Esophagus (tissue), 2 donors: ENCODE measurements at regions not wholly inside any gene's neighbourhood (a gene's known extent, or its start where the extent isn't known, plus 50 kb on each side); places are given as distances from the start of the nearest gene placed in this dataset.

Experiments used
- H3K27ac ChIP-seq, 2 donors: one replicate each; pipeline ENCODE4 v1.5.1; 2013; ENCODE audit warnings: low read depth in 2 of 2, mild to moderate bottlenecking in 2 of 2, inconsistent platforms in 1 of 2, low read length in 1 of 2, moderate library complexity in 1 of 2
- H3K27me3 ChIP-seq, 2 donors: one replicate each; pipeline ENCODE4 v1.6.1; 2013; ENCODE audit warnings: low read length in 2 of 2, control low read depth in 1 of 2, mild to moderate bottlenecking in 1 of 2; ENCODE audit not compliant: insufficient read depth in 2 of 2, control insufficient read depth in 1 of 2
- H3K36me3 ChIP-seq, 2 donors: one replicate each; pipeline ENCODE4 v1.6.1; 2013; ENCODE audit warnings: low read length in 1 of 2; ENCODE audit not compliant: control insufficient read depth in 2 of 2, insufficient read depth in 2 of 2
- H3K4me1 ChIP-seq, 2 donors: one replicate each; pipeline ENCODE4 v1.6.1; 2013; ENCODE audit warnings: low read length in 1 of 2; ENCODE audit not compliant: control insufficient read depth in 2 of 2, insufficient read depth in 2 of 2
- H3K4me3 ChIP-seq, 2 donors: one replicate each; pipeline ENCODE4 v1.5.1; 2013; ENCODE audit warnings: low read length in 2 of 2, mild to moderate bottlenecking in 2 of 2, low read depth in 1 of 2, moderate library complexity in 1 of 2
- H3K9me3 ChIP-seq, 2 donors: one replicate each; pipeline ENCODE4 v1.6.1; 2013; ENCODE audit warnings: mild to moderate bottlenecking in 2 of 2, low read depth in 1 of 2, low read length in 1 of 2, moderate library complexity in 1 of 2; ENCODE audit not compliant: control insufficient read depth in 2 of 2, insufficient read depth in 1 of 2
- WGBS, 2 donors: extraction: QIAGEN DNeasy Blood & Tissue Kit; methylation state at CpG; one replicate each; pipeline ENCODE4 v1.1.7; 2013; 5-methylcytosine and 5-hydroxymethylcytosine counted together
- donor health status: healthy with polysubstance abuse.
- donor health status: Bipolar disorder and iron deficiency.

DNA sequence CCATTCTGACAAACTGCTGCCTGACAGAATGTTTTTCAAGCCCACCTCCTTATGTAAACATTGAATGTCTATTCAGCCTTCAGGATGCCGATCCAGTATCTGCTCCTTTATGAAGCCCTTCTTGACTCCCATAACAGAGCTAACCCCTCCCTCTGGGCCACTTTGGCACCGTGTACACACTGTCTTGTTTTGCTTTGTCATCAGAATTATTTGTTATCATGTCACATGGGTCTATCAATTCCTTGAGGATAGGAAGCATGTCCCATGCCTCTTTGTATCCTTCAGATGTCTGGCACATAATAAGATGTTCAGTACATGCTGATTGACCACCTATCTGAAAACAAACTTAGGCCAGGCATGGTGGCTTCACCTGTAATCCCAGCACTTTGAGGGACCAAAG lies 92.3 kb downstream of the PRLHR start:
- WGBS, 2 donors, result 37 to 41% methylated on average over 2 of the region's 2 CpGs
- H3K9me3 ChIP-seq, result no peaks in the 10 kb centered on the region
- no peaks in the 10 kb centered on the region for H3K36me3 ChIP-seq
- peaks cover 0 to 3% of the 10 kb centered on the region in 2 donors for H3K4me1 ChIP-seq
- H3K27me3 ChIP-seq, result no peaks in the 10 kb centered on the region
- no peak overlapping the region for H3K27ac ChIP-seq
- no peak overlapping the region for H3K4me3 ChIP-seq

DNA sequence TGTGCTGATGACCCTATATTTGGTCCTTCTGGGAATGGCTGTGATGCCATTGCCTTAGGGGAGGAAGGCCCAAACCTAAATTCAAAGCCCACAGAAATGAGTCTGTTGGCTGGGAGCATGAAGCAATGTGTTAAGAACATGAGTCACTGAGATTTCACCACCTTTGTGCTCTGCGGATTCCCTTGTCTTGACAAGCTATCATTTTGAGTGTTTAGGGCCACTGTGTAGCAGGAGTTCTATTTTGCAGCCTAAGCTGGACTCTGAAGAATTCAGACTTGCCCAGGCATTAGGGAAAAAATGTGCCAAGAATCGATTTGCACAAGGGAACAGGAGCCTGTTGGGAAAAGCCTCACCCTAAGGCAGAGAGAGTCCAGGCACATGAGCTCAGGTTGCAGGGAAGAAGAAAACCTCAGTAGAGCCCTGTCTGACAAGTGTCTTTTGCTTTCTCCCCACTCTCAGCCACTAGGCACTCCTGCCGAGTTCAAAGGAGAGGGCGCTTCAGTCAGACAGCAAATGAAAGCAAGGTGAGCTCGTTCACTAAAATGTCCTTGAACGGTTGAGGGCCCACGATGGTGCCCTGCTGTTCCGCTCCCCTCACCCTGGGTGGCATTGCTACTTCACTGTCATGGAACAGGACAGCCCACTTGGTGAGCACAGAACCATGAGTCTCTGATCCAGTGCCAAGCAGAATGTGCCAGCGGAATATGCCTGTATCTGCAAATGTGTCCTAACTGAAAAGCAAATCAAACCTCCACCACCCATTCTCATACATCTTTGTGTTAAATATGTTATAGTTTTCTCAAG lies 93.6 kb downstream of the PRLHR start:
- H3K27me3 ChIP-seq, result no peaks in the 10 kb centered on the region
- H3K27ac ChIP-seq, result peak overlapping the region; percentile 78 to 88
- peaks cover 0 to 3% of the 10 kb centered on the region in 2 donors for H3K4me1 ChIP-seq
- WGBS, 2 donors, result 41 to 56% methylated on average over 9 of the region's 9 CpGs
- no peaks in the 10 kb centered on the region for H3K36me3 ChIP-seq
- H3K9me3 ChIP-seq, result no peaks in the 10 kb centered on the region
- no peak overlapping the region for H3K4me3 ChIP-seq

GRCh38 chr10:118501171-118501570 lies 94.3 kb downstream of the PRLHR start:
- no peaks in the 10 kb centered on the region for H3K36me3 ChIP-seq
- peak overlapping the region; percentile 62 to 68 for H3K27ac ChIP-seq
- H3K27me3 ChIP-seq, result no peaks in the 10 kb centered on the region
- peaks cover 0 to 3% of the 10 kb centered on the region in 2 donors for H3K4me1 ChIP-seq
- no peaks in the 10 kb centered on the region for H3K9me3 ChIP-seq
- H3K4me3 ChIP-seq, result no peak overlapping the region
- WGBS, 2 donors, result 62 to 68% methylated on average over 6 of the region's 6 CpGs

GRCh38 chr10:118500477-118501104 lies 94.9 kb downstream of the PRLHR start:
- H3K36me3 ChIP-seq, result no peaks in the 10 kb centered on the region
- H3K27ac ChIP-seq, result peak overlapping the region in 1 of 2 donors; percentile 22
- no peaks in the 10 kb centered on the region for H3K9me3 ChIP-seq
- no peak overlapping the region for H3K4me3 ChIP-seq
- H3K4me1 ChIP-seq, result peaks cover 0 to 3% of the 10 kb centered on the region in 2 donors
- H3K27me3 ChIP-seq, result no peaks in the 10 kb centered on the region
- 80 to 84% methylated on average over 6 of the region's 6 CpGs for WGBS, 2 donors

- Histone ChIP-seq H3K4me1 (peaks cover 0 to 3% of the 10 kb centered on the region in 2 donors), H3K27me3 (no peaks in the 10 kb centered on the region), H3K9me3 (no peaks in the 10 kb centered on the region), H3K27ac (no peak overlapping the region), H3K36me3 (no peaks in the 10 kb centered on the region), H3K4me3 (no peak overlapping the region)
- 66% methylated on average over 3 of the region's 3 CpGs for WGBS, 2 donors
Measured at GRCh38 chr10:118499186-118499585, 96.3 kb downstream of the PRLHR start.

DNA sequence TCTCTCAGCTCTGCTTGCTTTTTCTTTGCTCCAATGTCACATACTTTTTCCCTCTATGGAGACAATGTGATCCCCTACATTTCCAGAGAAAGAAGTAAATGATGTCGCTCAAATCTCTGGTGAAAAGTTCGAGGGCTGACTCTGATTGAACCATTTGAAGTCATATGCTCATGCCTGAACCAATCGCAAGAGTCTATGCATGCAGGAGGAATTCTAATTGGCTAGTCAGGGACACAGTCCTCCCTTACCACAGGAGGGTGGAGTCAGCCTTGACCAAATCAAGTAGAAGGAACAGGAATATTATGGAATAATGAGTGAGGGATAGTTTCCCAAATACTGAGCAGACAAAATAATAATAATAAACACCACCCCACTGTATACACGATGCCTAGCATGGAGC lies 96.8 kb downstream of the PRLHR start:
- no peak overlapping the region for H3K4me3 ChIP-seq
- no peak overlapping the region for H3K27ac ChIP-seq
- no peaks in the 10 kb centered on the region for H3K9me3 ChIP-seq
- no peaks in the 10 kb centered on the region for H3K36me3 ChIP-seq
- WGBS, 2 donors, result 79 to 88% methylated on average over 4 of the region's 4 CpGs
- no peaks in the 10 kb centered on the region for H3K27me3 ChIP-seq
- H3K4me1 ChIP-seq, result peaks cover 0 to 3% of the 10 kb centered on the region in 2 donors

DNA sequence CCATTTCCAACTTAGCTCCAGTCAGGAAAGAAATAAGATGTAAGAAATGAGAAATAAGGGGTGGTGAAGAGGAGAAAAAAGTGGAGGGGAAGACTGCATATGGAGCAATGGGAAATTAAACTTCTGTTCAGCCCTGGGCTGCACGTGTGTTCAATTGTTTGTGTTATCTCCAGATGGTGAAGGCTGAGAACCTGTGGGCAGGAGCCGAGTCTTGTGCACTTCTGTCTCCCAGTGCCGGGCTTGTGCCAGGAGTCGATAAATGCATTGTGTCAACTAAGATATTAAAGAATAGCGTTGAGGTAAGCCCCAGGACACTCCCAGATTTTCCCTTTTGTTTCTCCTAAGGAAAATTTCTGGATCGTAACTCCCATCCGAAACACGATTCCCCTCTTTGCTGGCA lies 98.2 kb downstream of the PRLHR start:
- Histone ChIP-seq H3K27ac (no peak overlapping the region), H3K4me3 (no peak overlapping the region), H3K9me3 (no peaks in the 10 kb centered on the region), H3K27me3 (no peaks in the 10 kb centered on the region), H3K36me3 (no peaks in the 10 kb centered on the region), H3K4me1 (peaks cover 0 to 3% of the 10 kb centered on the region in 2 donors)
- 69 to 78% methylated on average over 8 of the region's 8 CpGs for WGBS, 2 donors

DNA sequence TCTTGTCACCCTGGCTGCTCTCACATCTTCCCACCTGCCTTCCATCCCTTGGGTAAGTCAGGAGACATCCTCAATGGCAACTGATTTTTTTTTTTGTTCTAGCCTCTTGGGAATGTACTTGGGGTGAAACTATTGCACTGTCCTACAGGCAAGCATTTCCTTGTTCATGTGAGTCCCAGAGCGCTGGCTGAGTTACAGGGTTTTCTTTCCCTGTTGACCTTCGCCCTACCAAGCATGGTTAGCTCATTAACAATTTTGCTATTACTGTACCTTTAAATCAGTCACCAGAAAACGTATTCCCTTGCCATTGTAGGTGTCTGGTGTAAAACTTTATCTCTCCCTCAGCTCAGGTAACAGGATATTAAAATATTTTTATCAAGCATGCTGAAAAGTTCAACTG lies 98.9 kb downstream of the PRLHR start:
- Histone ChIP-seq H3K27me3 (no peaks in the 10 kb centered on the region), H3K27ac (no peak overlapping the region), H3K4me3 (no peak overlapping the region), H3K36me3 (no peaks in the 10 kb centered on the region), H3K4me1 (no peaks in the 10 kb centered on the region), H3K9me3 (no peaks in the 10 kb centered on the region)
- 60 to 70% methylated on average over 3 of the region's 3 CpGs for WGBS, 2 donors

DNA sequence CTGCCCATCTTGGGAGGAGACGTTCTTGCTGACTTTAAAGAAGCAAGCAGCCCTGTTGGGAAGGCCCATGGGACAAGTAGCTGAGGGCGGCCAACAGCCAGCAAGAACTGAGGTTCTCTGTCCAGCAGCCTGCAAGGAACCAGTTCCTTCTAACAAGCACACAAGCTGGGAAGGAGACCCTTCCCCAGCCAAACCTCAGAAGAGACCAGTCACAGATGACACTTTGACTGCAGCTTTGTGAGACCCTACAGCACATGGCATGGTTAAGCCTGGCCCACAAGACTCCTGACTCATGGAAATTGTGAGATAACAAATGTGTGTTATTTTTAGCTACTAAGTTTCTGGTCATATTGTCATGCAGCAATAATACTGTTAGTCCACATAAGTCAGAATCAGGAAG lies 99.9 kb downstream of the PRLHR start:
- Histone ChIP-seq H3K27me3 (no peaks in the 10 kb centered on the region), H3K9me3 (no peaks in the 10 kb centered on the region), H3K36me3 (no peaks in the 10 kb centered on the region), H3K27ac (no peak overlapping the region), H3K4me3 (no peak overlapping the region), H3K4me1 (no peaks in the 10 kb centered on the region)
- 90 to 91% methylated on average over 2 of the region's 2 CpGs for WGBS, 2 donors

GRCh38 chr10:118491055-118491454 lies 104.4 kb downstream of the PRLHR start:
- Histone ChIP-seq H3K36me3 (no peaks in the 10 kb centered on the region), H3K4me1 (no peaks in the 10 kb centered on the region), H3K9me3 (peaks cover 2% of the 10 kb centered on the region in 2 donors), H3K4me3 (no peak overlapping the region), H3K27me3 (no peaks in the 10 kb centered on the region), H3K27ac (no peak overlapping the region)
- 29 to 30% methylated on average over 1 of the region's 1 CpG for WGBS, 2 donors
